Suprapubic skin (tissue), 3 donors: ENCODE measurements at regions not wholly inside any gene's neighbourhood (a gene's known extent, or its start where the extent isn't known, plus 50 kb on each side); places are given as distances from the start of the nearest gene placed in this dataset.

Source experiments
- POLR2AphosphoS5 ChIP-seq, 3 donors: sonication (generic); formaldehyde crosslinking; IDR thresholded peaks; one replicate each; pipeline ENCODE4 v1.6.1; 2017; ENCODE audit warnings: antibody characterized with exemption in 3 of 3
- TF ChIP-seq, protein P1 (sequence below), 2 donors: fragments of 200-600 bp in 1 of 2; fragments of 450-650 bp in 1 of 2; sonication (generic) in 1 of 2; IDR thresholded peaks; one replicate each; pipeline ENCODE4 v1.5.1; 2016 to 2019; ENCODE audit warnings: antibody characterized with exemption in 2 of 2, mild to moderate bottlenecking in 1 of 2, moderate library complexity in 1 of 2

DNA sequence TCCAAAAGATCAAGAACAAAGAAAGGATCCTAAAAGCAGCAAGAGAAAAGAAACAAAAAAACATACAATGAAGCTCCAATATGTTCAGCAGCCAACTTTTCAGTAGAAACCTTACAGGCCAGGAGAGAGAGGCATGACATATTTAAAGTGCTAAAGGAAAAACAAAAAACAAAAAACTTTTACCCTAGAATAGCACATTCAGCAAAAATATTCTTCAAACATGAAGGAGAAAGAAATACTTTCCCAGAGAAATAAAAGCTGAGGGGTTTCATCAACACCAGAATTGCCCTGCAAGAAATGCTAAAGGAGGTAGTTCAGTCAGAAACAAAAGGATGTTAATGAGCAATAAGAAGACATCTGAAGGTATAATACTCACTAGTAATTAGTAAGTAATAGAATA lies 753.5 kb upstream of the POT1 start:
- TF ChIP-seq, protein P1, sequence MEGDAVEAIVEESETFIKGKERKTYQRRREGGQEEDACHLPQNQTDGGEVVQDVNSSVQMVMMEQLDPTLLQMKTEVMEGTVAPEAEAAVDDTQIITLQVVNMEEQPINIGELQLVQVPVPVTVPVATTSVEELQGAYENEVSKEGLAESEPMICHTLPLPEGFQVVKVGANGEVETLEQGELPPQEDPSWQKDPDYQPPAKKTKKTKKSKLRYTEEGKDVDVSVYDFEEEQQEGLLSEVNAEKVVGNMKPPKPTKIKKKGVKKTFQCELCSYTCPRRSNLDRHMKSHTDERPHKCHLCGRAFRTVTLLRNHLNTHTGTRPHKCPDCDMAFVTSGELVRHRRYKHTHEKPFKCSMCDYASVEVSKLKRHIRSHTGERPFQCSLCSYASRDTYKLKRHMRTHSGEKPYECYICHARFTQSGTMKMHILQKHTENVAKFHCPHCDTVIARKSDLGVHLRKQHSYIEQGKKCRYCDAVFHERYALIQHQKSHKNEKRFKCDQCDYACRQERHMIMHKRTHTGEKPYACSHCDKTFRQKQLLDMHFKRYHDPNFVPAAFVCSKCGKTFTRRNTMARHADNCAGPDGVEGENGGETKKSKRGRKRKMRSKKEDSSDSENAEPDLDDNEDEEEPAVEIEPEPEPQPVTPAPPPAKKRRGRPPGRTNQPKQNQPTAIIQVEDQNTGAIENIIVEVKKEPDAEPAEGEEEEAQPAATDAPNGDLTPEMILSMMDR (IDR thresholded peaks at IDR 0.05) = no peak
- no peak for TF ChIP-seq POLR2AphosphoS5 (IDR thresholded peaks at IDR 0.05)
